IPS-NIHi11 (cell line): ENCODE measurements at regions not wholly inside any gene's neighbourhood (a gene's known extent, or its start where the extent isn't known, plus 50 kb on each side); places are given as distances from the start of the nearest gene placed in this dataset.

Source experiments
- DNase-seq: peaks from one replicate; pipeline ENCODE4 v3.0.0; 2012; ENCODE audit warnings: mixed read lengths, low spot score

DNA sequence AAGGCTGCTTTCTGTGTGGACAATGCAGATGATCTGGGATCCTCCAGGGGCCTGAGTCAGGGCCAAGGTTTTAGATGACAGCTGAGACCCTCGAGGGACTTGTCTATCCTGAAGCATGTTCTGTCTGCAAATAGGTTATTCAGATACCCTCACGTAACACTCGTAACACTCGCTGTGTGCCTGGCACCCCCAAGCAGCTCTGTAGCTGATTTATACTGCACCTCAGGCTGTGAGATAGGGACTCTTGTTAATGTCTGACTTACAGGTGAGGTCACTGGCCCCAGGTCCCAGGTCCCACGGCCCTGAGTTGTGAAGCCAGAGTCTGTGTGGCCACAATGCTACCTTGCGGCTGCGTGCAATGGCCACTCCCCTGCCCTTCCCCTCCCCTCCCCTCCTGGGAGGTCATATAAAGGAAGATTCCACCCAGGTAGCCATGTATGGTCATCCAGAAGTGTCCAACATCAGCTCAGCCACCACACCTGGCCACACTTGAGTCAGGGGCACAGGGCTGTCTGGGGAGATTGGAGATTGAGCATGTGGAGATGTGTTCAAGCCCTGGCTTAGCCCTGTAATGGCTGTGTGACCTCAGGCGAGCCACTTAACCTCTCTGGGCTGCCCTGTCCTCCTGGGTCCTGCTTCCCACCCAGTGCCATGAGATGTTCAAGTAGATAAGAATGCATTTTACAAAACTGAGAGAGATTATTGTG, 687.7 kb downstream of the MATN1 start:
- DNase-seq, result no peak

DNA sequence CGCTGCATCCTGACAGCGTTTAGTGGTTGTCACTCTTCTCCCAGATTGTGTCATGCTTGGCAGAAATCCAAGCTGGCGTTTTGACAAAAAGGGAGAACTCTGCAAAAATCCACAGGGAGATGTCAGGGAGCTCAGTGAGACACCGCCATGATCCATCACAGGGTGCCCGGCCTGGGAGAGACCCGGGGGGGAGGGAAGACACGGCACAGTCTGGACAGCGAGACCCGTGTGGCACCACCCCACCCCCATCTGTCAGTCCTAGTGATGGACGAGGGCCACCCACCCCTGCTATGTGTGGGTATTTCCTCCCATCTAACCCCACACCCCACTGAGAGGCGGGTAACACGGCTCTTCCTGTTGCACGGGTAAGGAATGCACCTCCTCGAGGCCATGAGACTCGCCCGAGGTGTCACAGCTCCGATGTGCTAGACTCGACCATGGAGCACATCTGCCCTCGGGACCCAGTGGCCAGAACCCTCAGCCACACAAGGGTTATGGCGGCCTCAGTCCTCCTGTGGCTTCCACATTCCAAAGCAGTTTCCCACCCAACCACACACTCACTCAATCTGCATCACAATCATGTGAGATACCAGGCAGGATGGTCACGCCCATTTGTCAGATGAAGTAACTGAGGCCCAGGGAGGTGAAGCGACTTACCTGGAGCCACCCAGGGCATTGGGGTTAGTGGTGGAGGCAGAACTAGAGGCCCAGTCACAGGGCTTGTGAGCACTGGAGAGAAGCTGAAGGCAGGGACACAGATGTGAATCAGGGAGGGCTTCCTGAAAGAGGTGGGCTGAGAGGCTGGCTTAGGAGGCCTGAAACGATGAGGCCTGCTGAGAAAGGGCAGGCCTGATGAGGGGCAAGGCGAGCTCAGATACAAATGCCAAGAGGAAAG, 688.5 kb downstream of the MATN1 start:
- DNase-seq, result no peak

DNA sequence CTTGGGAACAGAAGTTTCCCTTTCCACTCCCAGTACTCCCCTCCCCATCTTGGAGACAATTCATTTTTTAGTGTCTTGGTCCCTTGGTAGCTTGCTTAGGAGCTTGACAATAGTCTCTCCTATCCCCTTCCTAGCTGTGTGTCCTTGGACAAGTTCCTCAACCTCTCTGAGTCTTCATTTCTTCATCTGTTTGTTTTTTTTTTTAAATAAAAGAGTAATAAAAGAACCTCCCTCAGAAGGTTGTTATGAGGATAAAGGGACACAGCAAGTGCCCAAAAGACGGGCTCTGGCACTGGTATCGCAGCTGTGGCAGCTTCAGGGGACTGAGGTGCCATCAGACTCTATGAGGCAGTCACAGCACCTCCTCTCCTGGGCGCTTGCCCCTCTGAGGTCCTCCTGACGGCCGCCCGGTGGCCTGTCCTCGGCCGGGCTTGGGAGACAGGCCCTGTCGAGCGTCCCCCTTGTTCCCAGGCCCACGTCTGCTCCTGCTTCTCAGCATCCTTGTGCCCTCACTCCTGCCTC, 689.2 kb downstream of the MATN1 start:
- DNase-seq, result no peak

DNA sequence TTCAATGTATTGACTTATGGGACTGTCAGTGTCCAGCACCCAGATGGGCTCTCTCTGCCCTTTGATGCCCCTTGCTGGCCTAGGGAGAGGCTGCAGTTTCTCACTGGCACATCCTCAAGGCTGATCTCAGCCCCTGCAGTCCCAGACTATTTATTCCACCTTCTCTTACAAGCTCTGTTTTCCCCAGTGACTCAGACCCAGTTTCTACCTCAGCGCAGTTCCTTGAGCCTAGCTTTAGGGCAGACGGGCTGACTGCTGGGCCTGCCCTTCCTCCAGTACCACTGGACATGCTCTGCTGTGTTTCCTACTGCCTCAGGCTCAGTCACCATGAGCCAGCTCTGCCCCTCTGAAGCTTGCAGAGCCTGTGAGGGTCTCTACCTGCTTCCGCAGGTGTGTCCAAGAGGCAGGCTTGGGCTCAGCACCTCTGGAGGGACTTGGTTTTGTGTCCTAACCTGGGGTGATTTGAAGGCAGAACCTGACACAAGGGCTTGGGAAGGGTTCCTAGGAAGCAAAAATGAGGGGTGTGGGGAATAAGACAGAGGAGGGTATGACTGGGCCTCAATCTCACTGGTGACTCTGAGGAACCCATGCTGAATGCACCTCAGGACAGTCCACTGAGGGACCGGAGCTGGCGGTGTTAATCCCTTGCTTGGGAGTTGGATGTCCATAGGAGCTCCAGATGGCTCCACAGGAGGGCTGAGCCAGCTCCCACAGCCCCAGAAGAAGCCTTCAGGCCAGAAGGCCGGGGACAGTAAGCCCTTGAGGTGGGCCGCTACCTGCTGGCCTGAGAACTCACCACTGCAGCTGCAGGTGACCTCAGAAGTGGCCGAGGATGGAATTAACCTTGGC, 689.9 kb downstream of the MATN1 start:
- no peak for DNase-seq

DNA sequence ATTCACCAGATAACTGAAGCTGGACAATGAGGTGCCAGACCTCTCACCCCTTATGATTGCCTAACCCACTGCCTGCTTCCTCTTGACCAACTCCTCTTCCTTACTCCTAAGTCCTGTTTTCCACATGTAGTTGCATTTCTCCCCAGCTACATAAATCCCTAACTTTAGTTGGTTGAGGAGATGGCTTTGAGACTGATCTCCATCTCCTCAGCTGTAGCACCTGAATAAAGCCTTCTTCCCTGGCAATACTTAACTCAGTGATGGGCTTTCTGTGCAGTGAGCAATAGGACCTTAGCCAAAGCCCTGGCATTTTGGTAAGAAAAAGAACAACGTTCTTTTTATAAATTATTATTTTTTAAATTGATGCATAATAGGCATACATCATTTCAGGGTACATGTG, 691.1 kb downstream of the MATN1 start:
- no peak for DNase-seq

DNA sequence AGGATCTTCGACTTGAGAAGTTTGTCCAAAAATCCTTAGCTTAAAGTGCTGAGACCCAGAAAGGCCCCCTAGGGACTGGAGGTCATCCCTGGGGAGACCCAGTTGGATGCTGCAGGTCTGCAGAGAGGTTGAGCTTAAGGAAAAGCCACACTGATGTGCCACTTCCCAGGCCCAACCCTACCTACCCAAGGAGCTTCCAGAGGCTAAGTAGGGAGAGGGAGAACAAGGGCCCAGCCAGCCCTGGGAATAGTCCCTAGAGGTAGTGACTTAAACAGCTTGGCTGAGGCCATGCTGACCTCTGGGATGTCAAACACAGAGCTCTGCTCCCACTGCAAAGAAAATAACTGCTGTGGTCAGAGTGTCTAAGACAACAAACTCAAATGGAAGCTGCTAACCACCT, 693.7 kb downstream of the MATN1 start:
- no peak for DNase-seq

DNA sequence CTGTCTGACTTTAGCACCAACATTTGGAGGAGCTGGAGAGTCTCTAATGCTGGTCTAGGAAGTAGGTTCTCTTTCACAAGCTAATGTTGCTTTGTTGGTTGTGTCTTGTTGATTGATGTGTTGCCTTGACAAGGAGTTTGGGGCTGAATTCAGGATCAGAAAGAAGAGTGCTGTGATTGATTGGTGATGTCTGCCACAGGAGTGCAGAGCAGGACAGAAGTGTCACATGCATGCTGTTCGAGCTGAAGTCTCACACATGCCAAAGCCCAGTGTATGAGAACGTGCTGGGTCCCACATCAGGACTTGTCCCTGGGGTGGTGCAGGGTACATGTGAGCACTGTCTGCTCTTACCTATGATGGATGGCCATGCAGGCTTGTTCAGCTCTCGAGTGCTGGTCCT, 694.4 kb downstream of the MATN1 start:
- no peak for DNase-seq

DNA sequence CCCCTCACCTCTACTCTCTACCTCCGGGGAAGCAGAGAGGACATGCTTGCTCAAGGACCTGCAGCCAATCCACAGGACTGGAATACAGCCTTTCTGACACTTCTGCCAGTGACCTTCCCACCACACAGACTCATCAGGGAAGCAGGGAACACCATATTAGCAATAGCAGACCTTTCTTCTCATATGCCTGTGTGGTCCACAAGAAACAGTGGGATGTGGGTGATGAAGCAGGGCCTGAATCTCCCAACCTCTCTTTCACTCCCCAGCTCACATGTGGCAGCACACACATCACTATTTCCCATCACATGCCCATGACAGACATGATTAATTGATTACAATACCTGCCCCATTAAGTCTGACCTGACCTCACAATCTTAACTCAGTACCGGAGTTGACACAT, 695.1 kb downstream of the MATN1 start:
- DNase-seq, result no peak

DNA sequence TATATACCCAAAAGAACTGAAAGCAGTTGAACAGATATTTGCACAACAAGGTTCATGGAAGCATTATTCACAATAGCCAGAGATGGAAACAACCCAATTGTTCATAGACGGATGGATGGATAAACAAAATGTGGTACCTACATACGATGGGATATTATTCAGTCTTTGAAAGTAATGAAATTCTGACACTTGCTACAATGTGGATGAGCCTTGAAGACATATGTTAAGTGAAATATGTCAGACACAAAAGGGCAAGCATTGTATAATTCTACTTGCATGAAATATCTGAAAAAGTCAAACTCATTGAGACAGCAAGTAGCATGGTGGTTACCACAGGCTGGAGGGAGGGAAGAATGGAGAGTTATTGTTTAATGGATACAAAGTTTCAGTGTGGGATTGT, 696.1 kb downstream of the MATN1 start:
- DNase-seq, result no peak

DNA sequence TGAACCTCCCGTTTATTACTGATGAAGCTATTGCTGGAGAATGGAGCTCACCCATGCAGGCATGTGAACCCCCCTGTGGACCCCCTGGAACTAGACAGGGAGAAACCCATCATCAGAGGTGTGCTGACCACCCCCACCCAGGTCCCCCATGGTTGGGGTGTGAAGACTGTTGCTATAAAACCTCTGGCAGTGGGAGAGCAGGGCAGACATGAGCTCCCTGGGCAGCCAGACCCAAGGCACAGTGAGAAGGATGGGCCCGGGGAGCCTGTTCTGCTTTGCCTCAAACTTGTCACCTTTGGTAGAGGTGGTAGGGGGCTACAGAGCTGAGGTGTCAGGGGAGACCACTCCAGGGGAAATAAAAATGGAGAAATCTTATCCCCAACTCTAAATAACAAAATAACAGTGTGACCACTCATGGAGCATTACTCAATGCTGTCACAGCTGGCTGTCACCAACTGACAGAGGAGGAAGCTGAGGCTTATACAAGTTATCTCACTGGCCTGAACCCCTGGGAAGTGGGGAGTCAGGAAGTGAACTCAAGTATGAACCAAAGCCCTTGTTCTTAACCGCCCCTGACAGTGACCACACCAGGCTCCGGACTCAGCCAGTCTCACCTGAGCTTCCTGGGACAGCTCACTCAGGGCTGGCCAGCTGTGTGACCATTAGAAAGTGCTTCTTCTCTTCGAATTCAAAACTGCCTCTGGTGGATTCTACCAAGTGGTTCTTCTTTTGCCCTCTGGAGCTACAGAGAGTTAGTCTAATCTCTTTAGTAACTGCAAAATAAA, 698.8 kb downstream of the MATN1 start:
- DNase-seq, result no peak

DNA sequence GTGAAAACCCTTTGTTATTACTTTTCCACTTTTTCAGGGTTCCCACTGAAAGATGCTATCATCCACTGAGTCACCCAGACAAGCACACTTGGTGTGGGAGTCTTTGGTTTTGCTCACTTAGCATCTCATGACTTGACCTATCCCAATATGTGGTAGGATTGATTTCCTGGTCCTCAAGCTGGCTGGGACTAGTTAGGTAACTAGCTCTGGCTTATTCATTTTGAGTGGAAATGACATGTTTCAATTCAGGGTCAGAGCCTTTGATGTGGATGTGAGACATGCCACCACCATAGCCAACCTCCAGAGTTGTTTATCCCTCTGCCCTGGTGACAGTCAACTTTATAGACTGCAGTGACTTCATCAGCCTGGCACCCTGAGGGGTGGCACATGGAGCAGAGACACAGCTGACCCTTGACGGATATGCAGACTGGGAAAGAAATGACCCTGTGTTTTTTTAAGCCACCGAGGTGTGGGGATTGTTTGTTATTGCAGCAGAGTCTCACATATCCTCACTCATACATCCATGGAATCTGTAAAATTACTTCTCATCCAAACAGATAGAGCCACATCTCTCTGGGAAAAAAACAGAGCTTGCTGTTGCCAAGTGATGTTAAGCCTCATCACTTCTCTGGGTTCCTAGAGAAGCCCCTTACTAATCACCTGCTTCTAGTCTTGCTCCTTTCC, 699.9 kb downstream of the MATN1 start:
- no peak for DNase-seq

DNA sequence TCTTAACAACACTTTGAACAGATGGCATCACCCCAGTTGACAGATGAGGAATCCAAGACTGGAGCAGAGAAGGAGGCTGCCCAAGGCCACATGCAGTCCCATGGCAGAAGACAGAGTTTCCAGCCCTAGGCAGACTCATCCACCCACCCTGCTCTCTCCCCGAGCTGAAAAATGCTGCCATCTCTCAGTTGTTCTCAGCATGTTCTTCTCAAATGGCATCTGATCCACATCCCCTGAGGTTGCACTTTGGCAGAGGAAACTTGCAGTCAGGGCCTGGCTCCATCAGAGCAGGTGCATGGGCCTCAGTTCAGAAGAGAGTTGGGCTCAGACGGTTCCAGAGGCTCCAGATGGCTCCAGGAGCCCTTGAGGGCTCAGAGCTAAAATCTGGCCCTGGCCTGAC, 709.4 kb downstream of the MATN1 start:
- DNase-seq, result no peak

DNA sequence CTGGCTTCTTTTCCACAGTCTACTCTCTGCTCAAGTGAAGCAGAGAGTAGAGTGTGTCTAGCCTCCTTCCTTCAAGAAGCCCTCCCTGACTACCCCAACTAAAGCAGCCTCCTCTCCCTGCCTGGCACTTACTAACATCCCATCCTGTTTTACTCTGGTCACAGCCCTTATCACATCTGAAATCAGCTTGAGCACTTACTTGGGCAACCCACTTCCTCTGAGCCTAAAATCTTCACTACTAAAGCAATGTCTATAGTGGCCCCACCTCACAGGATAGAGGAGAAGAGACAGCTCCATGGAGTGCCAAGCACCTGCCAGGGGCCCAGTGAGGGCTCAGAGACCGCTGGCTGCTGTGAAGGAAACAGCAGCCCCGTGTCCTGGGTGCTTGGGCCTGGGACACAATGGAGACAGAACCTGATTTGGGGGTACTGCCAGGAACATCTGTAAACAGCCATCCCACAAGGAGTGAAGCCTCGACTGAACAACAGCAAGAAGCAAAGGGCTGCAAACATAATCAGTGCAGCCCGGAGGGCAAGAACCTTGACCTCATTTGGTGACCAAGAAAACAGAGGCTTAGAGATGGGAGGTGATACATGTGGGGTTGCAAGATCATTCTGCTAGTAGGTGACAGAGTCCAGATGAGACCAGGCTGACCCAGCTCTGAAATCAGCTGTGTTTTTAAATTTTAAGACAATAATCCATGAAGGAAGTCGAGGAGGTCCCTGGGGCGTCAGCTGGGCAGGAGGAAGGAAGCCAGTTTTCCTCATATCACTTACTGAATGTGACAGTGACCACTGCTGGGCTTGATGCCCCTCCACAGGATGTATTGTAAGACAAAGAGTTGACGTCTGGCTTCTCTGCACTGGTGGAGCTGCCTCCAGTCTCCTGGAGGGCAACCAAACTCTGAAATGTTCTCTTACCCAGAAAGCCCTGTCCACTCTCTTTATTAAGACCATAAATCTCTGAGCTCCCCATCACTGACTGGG, 710.6 kb downstream of the MATN1 start:
- DNase-seq, result no peak

DNA sequence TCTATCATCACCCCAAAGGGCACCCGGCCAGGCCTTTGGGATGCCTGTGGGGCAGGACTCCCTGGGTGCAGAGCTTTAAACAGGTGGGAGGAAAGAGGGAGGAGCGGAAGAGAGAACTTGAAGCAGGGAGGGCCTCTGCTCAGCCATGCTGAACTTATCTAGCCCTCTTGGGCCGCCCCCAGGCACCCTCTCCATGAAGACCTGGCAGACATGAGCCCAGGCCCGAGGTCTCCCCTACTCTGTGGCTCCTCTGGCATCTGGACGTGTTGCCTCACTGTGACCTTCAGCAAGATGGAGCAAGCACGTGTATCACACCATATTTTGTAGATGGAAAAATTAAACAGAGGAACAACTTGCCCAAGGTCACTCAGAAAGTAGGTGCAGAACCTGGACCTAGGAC, 711.4 kb downstream of the MATN1 start:
- DNase-seq, result no peak

DNA sequence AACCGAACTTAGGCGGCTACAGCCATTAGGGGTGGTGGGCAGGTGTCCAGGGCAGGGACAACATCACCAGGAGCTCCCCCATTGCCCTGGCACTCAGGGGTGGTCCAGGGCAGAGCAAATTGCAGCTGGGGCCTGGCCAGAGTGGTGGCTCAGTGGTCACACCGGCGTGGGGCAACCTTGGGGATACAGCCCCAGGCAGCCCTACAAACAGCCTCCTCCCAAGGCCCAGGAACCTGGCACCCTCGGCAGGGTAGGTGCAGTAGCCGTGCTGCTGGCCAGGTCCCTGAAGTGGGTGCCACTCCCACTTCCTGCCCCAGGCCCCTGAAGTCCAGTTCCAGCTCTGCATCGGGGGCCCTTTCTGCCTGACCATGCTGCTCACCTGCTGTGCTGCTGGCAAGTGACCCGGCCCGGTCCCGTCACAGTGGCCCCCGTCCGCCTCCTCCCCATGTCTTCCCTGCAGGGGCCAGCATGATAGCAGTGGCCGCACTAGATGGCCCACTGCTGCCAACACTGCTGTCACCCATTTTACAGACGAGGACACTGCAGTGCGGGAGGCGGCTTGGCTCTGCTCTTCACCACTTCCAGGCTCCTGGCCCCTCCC, 712.8 kb downstream of the MATN1 start:
- DNase-seq, result no peak

DNA sequence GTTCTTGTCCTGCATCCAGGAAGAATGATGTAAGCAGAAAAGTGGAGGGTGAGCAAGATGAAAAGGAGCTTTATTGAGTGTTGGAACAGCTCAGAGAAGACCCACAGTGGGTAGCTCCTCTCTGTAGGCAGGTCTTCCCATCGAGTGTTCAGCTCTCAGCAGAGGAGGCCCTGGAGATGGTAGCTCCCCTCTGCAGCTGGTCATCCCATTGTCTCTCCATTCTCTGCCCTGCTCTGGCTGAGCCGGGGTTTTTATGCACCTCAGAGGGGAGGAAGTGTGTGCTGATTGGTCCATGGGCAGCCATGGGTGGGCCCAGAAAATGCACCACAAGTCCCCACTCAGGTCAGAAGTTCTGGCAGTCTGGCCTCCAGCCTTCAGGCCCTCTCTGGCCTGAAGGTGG, 713.7 kb downstream of the MATN1 start:
- no peak for DNase-seq

DNA sequence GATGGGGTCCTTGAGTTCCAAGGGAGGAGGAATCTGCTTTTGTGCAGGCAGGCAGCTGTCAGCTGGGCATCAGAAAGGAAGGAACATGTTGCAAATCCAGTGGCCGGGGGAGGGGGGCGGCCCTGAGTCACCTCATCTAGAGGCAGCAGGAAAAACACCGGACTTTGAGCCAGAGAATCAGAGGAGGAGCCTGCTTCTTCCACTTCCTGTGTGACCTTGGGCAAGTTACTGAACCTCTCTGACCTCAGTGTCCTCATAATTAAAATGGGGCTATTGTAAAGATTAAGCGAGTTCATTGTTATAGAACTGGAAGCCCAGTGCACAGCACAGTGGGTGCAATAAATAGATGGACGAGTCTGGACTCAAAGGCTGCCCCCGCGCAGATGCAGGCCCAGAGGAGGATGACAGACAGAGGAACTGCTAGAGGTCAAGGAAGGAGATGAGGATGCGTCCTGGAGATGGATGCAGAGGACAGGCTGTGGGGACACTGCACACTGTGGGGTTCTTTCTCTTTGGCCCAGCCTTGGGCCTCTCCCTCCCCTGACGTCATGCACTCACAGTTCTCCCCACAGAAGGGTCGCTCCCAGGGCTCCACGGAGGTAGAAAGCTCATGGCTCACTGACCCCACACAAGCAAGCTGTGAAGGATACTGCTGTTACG, 714.3 kb downstream of the MATN1 start:
- no peak for DNase-seq

DNA sequence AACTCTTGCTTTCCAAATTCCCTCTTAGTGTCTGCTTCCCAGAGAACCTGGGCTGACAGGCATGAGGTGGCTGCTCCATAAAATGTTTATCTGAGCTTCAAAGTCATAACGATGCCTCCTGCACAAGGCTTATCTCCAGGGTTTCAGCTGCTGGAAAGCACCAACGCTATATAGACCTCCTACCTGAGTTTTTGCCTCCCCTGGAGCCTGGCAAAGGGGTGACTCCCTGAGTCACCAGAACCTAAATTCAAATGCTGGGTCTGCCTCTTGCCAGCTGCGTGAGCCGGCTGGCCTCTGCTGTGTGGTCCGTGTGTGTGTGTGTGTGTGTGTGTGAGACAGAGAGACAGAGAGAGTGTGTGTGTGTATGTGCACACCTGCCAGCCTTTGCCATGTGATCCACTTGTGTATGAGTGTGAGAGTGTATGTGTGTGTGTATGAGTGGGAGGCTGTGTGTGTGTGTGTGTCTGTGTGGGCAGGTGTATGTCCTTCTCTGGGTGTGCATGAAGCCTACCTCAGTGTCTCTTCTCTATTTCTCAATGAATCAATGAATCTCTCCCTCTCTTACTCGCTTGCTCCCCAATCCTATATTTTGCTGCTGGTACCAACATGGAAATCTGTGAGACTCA, 714.9 kb downstream of the MATN1 start:
- DNase-seq, result no peak
